GM12891 (cell line): ENCODE measurements at regions not wholly inside any gene's neighbourhood (a gene's known extent, or its start where the extent isn't known, plus 50 kb on each side); places are given as distances from the start of the nearest gene placed in this dataset.

Source experiments
- POLR2A ChIP-seq: IDR thresholded peaks from 2 replicates; pipeline ENCODE4 v1.6.1; 2011; ENCODE audit warnings: low read depth, low read length, control low read depth
- POLR2AphosphoS5 ChIP-seq: IDR thresholded peaks from 2 replicates; pipeline ENCODE4 v1.6.1; 2011; ENCODE audit warnings: low read depth, low read length, control low read depth
- POU2F2 ChIP-seq: IDR thresholded peaks from 2 replicates; pipeline ENCODE4 v1.6.1; 2011; ENCODE audit warnings: low read depth, mild to moderate bottlenecking, control low read depth, low read length, moderate library complexity
- SPI1 ChIP-seq: IDR thresholded peaks from 2 replicates; pipeline ENCODE4 v1.6.1; 2011; ENCODE audit warnings: low read depth, low read length, control low read depth

- TF ChIP-seq POLR2A (no peak), POLR2AphosphoS5 (no peak), POU2F2 (no peak), SPI1 (no peak)
Measured at GRCh38 chr5:119745976-119746375, 116.6 kb downstream of the FAM170A start.
